Ovary (tissue), 7 donors: ENCODE measurements at regions not wholly inside any gene's neighbourhood (a gene's known extent, or its start where the extent isn't known, plus 50 kb on each side); places are given as distances from the start of the nearest gene placed in this dataset.

ENCODE experiments used
- DNase-seq, 5 donors: peaks; one replicate each; pipeline ENCODE4 v3.0.0-alpha.2; 2019 to 2020
- H3K27ac ChIP-seq, 2 donors: fragments of 200-600 bp; one replicate each; pipeline versions ENCODE4 v1.5.1 to v1.8.0; 2019 to 2022
- H3K27me3 ChIP-seq: fragments of 200-600 bp; one replicate; pipeline ENCODE4 v1.8.0; 2022
- H3K36me3 ChIP-seq: fragments of 200-600 bp; sonication (generic); one replicate; pipeline ENCODE4 v1.5.1; 2019
- H3K4me1 ChIP-seq: one replicate; pipeline ENCODE4 v1.8.1; 2013; ENCODE audit warnings: mild to moderate bottlenecking, moderate library complexity; ENCODE audit not compliant: insufficient read depth
- H3K4me3 ChIP-seq: fragments of 200-600 bp; sonication (generic); one replicate; pipeline ENCODE4 v1.5.1; 2017
- H3K9me3 ChIP-seq, 2 donors: fragments of 200-600 bp in 1 of 2; sonication (generic) in 1 of 2; one replicate each; pipeline versions ENCODE4 v1.5.1 to v1.8.1; 2013 to 2019; ENCODE audit warnings: mild to moderate bottlenecking in 1 of 2, moderate library complexity in 1 of 2
- EP300 ChIP-seq: sonication (generic); formaldehyde crosslinking; IDR thresholded peaks from one replicate; pipeline ENCODE4 v1.6.1; 2017; ENCODE audit warnings: antibody characterized with exemption
- POLR2A ChIP-seq: fragments of 450-650 bp; IDR thresholded peaks from one replicate; pipeline ENCODE4 v1.6.1; 2017; ENCODE audit warnings: antibody characterized with exemption, mild to moderate bottlenecking, moderate library complexity
- WGBS, 3 donors: extraction: QIAGEN DNeasy Blood & Tissue Kit in 1 of 3; methylation state at CpG; one replicate each; pipeline versions ENCODE4 v1.1.5 to v1.1.7; 2013 to 2017; 5-methylcytosine and 5-hydroxymethylcytosine counted together
- intact Hi-C, 4 donors: fragments of 100-400 bp; cut with DNase I; formaldehyde crosslinking; loops; one replicate each; pipeline versions ENCODE4 v1.11.0 to v1.15.1; 2022 to 2023
- TF ChIP-seq, protein P1 (sequence below), 3 donors: fragments of 450-650 bp in 2 of 3; fragments of 200-600 bp in 1 of 3; IDR thresholded peaks; one replicate each; pipeline versions ENCODE4 v1.5.1 to v1.8.0; 2016 to 2022; ENCODE audit warnings: antibody characterized with exemption in 3 of 3, mild to moderate bottlenecking in 1 of 3
- donor health status: DM: no; HTN: no; CAD: no; lungs with moderate emphysema.
- donor health status: DM: no; HTN: no; CAD: no.
- donor health status: Bipolar disorder and iron deficiency.
- donor health status: DM: no; HTN: no; CAD: no.
- donor health status: DM: yes; HTN: yes; CAD: no.

DNA sequence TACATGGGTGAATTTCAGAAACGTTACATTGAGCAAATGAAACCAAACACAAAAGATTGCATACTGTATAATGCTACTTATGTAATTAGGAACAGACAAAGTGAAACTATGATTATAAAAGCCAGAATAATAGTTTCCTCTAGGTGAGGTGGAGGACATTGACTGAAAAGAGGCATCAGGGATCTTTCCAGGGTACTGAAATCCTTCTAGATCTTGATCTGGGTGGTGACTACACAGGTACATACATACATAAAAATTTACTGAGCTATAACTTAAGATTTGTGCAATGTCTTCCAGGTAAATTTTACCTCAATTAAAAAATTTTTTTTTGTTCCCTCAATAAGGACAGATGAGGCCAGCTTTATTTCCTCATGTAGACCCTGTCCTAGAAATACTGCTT lies 665.6 kb upstream of the UBE2E2 start:
- WGBS, 3 donors = 56 to 67% (median 64%) methylated on average over 1 of the region's 1 CpG
- Histone ChIP-seq H3K4me3 (no peak overlapping the region), H3K27me3 (no peaks in the 10 kb centered on the region), H3K9me3 (no peaks in the 10 kb centered on the region), H3K36me3 (no peaks in the 10 kb centered on the region), H3K4me1 (no peaks in the 10 kb centered on the region), H3K27ac (no peak overlapping the region)
- TF ChIP-seq POLR2A = no peak
- TF ChIP-seq, protein P1, sequence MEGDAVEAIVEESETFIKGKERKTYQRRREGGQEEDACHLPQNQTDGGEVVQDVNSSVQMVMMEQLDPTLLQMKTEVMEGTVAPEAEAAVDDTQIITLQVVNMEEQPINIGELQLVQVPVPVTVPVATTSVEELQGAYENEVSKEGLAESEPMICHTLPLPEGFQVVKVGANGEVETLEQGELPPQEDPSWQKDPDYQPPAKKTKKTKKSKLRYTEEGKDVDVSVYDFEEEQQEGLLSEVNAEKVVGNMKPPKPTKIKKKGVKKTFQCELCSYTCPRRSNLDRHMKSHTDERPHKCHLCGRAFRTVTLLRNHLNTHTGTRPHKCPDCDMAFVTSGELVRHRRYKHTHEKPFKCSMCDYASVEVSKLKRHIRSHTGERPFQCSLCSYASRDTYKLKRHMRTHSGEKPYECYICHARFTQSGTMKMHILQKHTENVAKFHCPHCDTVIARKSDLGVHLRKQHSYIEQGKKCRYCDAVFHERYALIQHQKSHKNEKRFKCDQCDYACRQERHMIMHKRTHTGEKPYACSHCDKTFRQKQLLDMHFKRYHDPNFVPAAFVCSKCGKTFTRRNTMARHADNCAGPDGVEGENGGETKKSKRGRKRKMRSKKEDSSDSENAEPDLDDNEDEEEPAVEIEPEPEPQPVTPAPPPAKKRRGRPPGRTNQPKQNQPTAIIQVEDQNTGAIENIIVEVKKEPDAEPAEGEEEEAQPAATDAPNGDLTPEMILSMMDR (IDR thresholded peaks at IDR 0.05) = no peak
- TF ChIP-seq EP300 = no peak
- no peak for DNase-seq
- intact Hi-C loops = no loop called here

GRCh38 chr3:22542311-22542710 lies 660.8 kb upstream of the UBE2E2 start:
- no peak overlapping the region for H3K4me3 ChIP-seq
- H3K36me3 ChIP-seq = no peaks in the 10 kb centered on the region
- H3K4me1 ChIP-seq = no peaks in the 10 kb centered on the region
- TF ChIP-seq EP300 (no peak), POLR2A (no peak)
- TF ChIP-seq, protein P1 (IDR thresholded peaks at IDR 0.05) = no peak
- H3K27me3 ChIP-seq = no peaks in the 10 kb centered on the region
- H3K27ac ChIP-seq = no peak overlapping the region
- no peaks in the 10 kb centered on the region for H3K9me3 ChIP-seq
- no peak for DNase-seq
- intact Hi-C loops = no loop called here
- WGBS, 3 donors = 85 to 87% (median 86%) methylated on average over 2 of the region's 2 CpGs

GRCh38 chr3:22555753-22556435 lies 647.2 kb upstream of the UBE2E2 start:
- H3K4me3 ChIP-seq = no peak overlapping the region
- TF ChIP-seq, protein P1 (IDR thresholded peaks at IDR 0.05) = no peak
- TF ChIP-seq EP300 (no peak), POLR2A (no peak)
- no peaks in the 10 kb centered on the region for H3K27me3 ChIP-seq
- no peak overlapping the region for H3K27ac ChIP-seq
- no peaks in the 10 kb centered on the region for H3K36me3 ChIP-seq
- H3K4me1 ChIP-seq = no peaks in the 10 kb centered on the region
- intact Hi-C loops = no loop called here
- 81 to 84% (median 82%) methylated on average over 5 of the region's 5 CpGs for WGBS, 3 donors
- no peaks in the 10 kb centered on the region for H3K9me3 ChIP-seq
- DNase-seq = no peak

- intact Hi-C loops = loop anchor here in 1 of 4 donors (10.0 kb wide), 1 partner anchor 399 kb away; no protein-coding TSS in a partner anchor
- Histone ChIP-seq H3K4me1 (no peaks in the 10 kb centered on the region), H3K4me3 (no peak overlapping the region), H3K27me3 (no peaks in the 10 kb centered on the region), H3K36me3 (no peaks in the 10 kb centered on the region), H3K9me3 (no peaks in the 10 kb centered on the region), H3K27ac (no peak overlapping the region)
- TF ChIP-seq, protein P1 (IDR thresholded peaks at IDR 0.05) = no peak
- no peak for TF ChIP-seq EP300
- no peak for TF ChIP-seq POLR2A
- no peak for DNase-seq
These were observed 637.7 kb upstream of the UBE2E2 start for GRCh38 chr3:22565393-22565792.
